Brain microvascular endothelial cell (primary cell): ENCODE measurements at regions not wholly inside any gene's neighbourhood (a gene's known extent, or its start where the extent isn't known, plus 50 kb on each side); places are given as distances from the start of the nearest gene placed in this dataset.
"Not testable (repeated sequence)": the region's sequence is repeated elsewhere in the genome, so short reads cannot be mapped to it uniquely, and the experiment has no call there.

Source experiments
- DNase-seq: peaks from one replicate; pipeline ENCODE4 v3.0.0-alpha.2; 2020
- H3K27ac ChIP-seq: fragments of 250-450 bp; sonication (Bioruptor Pico); 2 replicates; pipeline ENCODE4 v1.5.1; 2020; ENCODE audit warnings: mild to moderate bottlenecking, moderate library complexity
- H3K27me3 ChIP-seq: fragments of 250-450 bp; sonication (Bioruptor Pico); replicated peaks from 2 replicates; pipeline ENCODE4 v1.5.1; 2020; ENCODE audit warnings: mild to moderate bottlenecking
- H3K36me3 ChIP-seq: fragments of 250-450 bp; sonication (Bioruptor Pico); replicated peaks from 2 replicates; pipeline ENCODE4 v1.5.1; 2020; ENCODE audit warnings: mild to moderate bottlenecking
- H3K4me3 ChIP-seq: 2 replicates; pipeline ENCODE4 v1.5.1; 2011; ENCODE audit warnings: low read depth, mild to moderate bottlenecking, control low read depth, low read length, moderate library complexity
- CTCF ChIP-seq: IDR thresholded peaks from 2 replicates; pipeline ENCODE4 v1.5.1; 2011; ENCODE audit warnings: low read depth, mild to moderate bottlenecking, moderate library complexity, low read length, control low read depth, inconsistent platforms; ENCODE audit errors: missing control alignments
- in situ Hi-C: cut with HindIII; loops from 2 replicates; pipeline ENCODE4 v1.10.0; 2017; ENCODE audit warnings: low sequenced_read_pairs, low pct_ligation_motif_present

DNA sequence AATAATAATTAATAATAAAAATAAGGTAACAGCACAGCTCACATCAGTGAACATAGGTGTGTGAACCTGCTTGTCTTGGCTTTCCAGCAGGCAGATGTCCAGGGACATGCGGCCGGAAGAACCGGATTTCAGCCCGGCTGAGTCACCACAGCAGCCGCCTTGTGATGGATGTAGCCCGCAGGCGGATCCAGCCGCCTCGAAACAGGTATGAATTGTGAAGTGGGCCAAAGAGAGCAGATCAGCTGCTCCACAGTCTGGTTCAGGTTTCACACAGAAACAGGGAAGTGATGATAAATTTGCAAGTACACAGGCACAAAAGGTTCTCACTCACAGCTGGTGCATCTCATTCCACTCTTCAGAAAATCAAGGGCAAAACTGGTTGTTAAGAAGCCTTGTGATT is 55.1 kb downstream of the ID4 start:
- in situ Hi-C loops, result no loop called here
- no peak for DNase-seq
- no peak for TF ChIP-seq CTCF
- no peaks in the 10 kb centered on the region for H3K27me3 ChIP-seq
- no peaks in the 10 kb centered on the region for H3K36me3 ChIP-seq
- no peak overlapping the region for H3K4me3 ChIP-seq
- H3K27ac ChIP-seq, result no peak overlapping the region

DNA sequence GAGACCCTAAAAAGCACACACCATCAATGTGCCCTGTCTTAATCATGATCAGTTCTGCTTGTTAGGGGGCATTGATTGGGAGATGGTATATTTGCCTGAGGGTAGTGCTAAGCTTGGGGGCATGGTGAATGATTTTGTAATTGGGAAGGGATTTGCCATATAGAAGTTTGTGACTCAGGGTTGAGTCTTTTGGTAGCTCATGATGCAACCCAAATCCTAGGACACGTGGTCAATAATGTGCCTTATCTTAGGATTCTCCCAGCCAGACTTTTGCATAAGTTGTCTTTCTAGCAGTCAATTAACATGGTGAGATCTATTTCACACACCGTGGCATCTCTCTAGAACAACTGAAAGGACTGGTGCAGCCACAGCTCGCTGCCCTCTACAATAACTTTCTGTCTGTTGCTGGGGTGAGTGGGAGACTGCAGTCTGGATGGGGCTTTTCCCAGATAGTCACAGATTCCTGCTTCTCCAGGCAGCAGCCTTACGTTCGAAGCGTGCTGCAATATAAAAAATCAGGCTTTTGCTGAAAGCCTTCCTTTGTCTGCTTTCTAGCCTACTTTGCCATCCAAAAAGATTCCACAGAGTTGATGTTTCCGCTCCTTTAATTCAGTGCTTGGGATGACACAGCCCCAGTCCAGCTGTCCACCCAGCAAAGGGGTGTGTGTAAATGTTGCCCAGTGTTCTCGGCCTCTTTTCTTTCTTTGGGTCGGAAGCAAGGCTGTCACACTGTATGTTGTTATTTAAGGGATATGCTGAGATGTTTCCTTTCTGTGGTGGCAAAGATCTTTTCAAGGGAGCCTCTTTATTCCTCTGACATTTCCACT is 58.9 kb downstream of the ID4 start:
- TF ChIP-seq CTCF, result no peak
- H3K27ac ChIP-seq, result no peak overlapping the region

GRCh38 chr6:19896693-19897010 is 59.5 kb downstream of the ID4 start:
- Histone ChIP-seq H3K36me3 (no peaks in the 10 kb centered on the region), H3K27me3 (no peaks in the 10 kb centered on the region), H3K27ac (no peak overlapping the region), H3K4me3 (no peak overlapping the region)
- no peak for TF ChIP-seq CTCF
- DNase-seq, result no peak
- in situ Hi-C loops, result no loop called here

More for the DNA sequence above, 58.9 kb downstream of the ID4 start:
- in situ Hi-C loops, result no loop called here
- H3K36me3 ChIP-seq, result no peaks in the 10 kb centered on the region
- H3K4me3 ChIP-seq, result no peak overlapping the region
- H3K27me3 ChIP-seq, result no peaks in the 10 kb centered on the region
- no peak for DNase-seq

DNA sequence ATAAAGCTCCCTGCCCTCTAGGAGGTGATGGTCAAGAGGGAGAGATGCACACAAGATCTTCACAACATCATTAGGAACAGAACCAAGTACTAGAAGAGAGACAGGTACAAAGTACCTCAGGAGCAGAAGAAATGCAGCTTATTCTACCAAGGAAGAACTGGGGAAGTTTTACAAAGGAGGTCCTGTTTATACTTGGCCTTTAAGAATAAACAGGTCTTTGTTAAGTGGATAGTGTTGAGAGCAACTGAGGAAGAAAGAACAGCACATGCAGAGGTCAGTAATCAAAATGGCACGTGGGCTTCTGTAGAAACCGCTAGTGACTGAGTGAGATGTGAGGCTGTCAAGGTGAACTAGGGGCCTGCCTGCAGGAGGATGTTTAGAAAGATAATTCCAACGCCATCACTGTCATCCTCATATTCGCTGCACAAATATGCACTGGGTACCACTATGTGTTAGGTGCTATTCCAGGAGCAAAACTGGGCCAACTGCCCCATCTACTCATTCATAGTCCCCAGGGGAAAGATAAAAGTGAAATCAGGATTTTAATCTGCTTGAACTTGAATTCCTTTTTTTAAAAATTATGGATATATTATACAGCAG is 61.1 kb downstream of the ID4 start:
- H3K27ac ChIP-seq, result no peak overlapping the region
- no peak overlapping the region for H3K4me3 ChIP-seq
- no peak for DNase-seq
- H3K36me3 ChIP-seq, result no peaks in the 10 kb centered on the region
- in situ Hi-C loops, result no loop called here
- H3K27me3 ChIP-seq, result no peaks in the 10 kb centered on the region
- TF ChIP-seq CTCF, result no peak

GRCh38 chr6:19902201-19902600 is 65.0 kb downstream of the ID4 start:
- DNase-seq, result no peak
- Histone ChIP-seq H3K27ac (no peak overlapping the region), H3K4me3 (no peak overlapping the region), H3K36me3 (no peaks in the 10 kb centered on the region), H3K27me3 (no peaks in the 10 kb centered on the region)
- no peak for TF ChIP-seq CTCF
- in situ Hi-C loops, result no loop called here

GRCh38 chr6:19904408-19904807 is 67.2 kb downstream of the ID4 start:
- H3K27ac ChIP-seq, H3K36me3 ChIP-seq, DNase-seq, H3K4me3 ChIP-seq, H3K27me3 ChIP-seq, in situ Hi-C loops: not testable (repeated sequence)
